HL-60 (cell line): ENCODE measurements at regions not wholly inside any gene's neighbourhood (a gene's known extent, or its start where the extent isn't known, plus 50 kb on each side); places are given as distances from the start of the nearest gene placed in this dataset.
A peak's percentile ranks its signal among the peaks of the same experiment; 100 is the strongest.

Experiments
- DNase-seq, 2 experiments: peaks; one replicate each; pipeline ENCODE4 v3.0.0-alpha.2; 2010 to 2020; ENCODE audit warnings: low read depth in 1 of 2, low spot score in 1 of 2
- H3K27ac ChIP-seq: fragments of 250-450 bp; sonication (Bioruptor Pico); replicated peaks from 2 replicates; pipeline ENCODE4 v1.5.1; 2020; ENCODE audit warnings: mild to moderate bottlenecking, moderate library complexity
- H3K27me3 ChIP-seq: fragments of 250-450 bp; sonication (Bioruptor Pico); 2 replicates; pipeline ENCODE4 v1.5.1; 2021; ENCODE audit warnings: mild to moderate bottlenecking, moderate library complexity; ENCODE audit not compliant: insufficient read depth, poor library complexity, severe bottlenecking
- H3K4me3 ChIP-seq: replicated peaks from 2 replicates; pipeline ENCODE4 v1.5.1; 2011; ENCODE audit warnings: mild to moderate bottlenecking, control low read depth, low read length; ENCODE audit not compliant: insufficient read depth
- CTCF ChIP-seq: IDR thresholded peaks from one replicate; pipeline ENCODE4 v1.5.1; 2011; ENCODE audit warnings: low read length, control low read depth, inconsistent platforms; ENCODE audit not compliant: insufficient read depth
- GABPA ChIP-seq: IDR thresholded peaks from 2 replicates; pipeline ENCODE4 v1.6.1; 2012; ENCODE audit warnings: low read depth
- POLR2AphosphoS5 ChIP-seq: IDR thresholded peaks from 2 replicates; pipeline ENCODE4 v1.6.1; 2012; ENCODE audit warnings: low read depth
- REST ChIP-seq: IDR thresholded peaks from 2 replicates; pipeline ENCODE4 v1.6.1; 2012; ENCODE audit warnings: low read depth; ENCODE audit not compliant: insufficient replicate concordance
- SPI1 ChIP-seq: IDR thresholded peaks from 2 replicates; pipeline ENCODE4 v1.6.1; 2012; ENCODE audit warnings: low read depth, mild to moderate bottlenecking, borderline replicate concordance

- Histone ChIP-seq H3K27me3 (no peaks in the 10 kb centered on the region), H3K27ac (no peak overlapping the region), H3K4me3 (no peak overlapping the region)
- TF ChIP-seq REST, result no peak
- no peak for TF ChIP-seq GABPA
- no peak for TF ChIP-seq POLR2AphosphoS5
- no peak for TF ChIP-seq SPI1
- no peak for TF ChIP-seq CTCF
- DNase-seq, result no peak
Measured at GRCh38 chr6:74834967-74835366, 370.9 kb downstream of the COL12A1 start.

GRCh38 chr6:74826263-74826662, 379.6 kb downstream of the COL12A1 start:
- peak; percentile 50; the same call in 1 of the 2 replicates for TF ChIP-seq SPI1
- TF ChIP-seq GABPA, result no peak
- DNase-seq, result no peak
- Histone ChIP-seq H3K4me3 (no peak overlapping the region), H3K27me3 (no peaks in the 10 kb centered on the region), H3K27ac (no peak overlapping the region)

- TF ChIP-seq POLR2AphosphoS5 (no peak), REST (no peak), SPI1 (no peak), GABPA (no peak), CTCF (no peak)
- no peaks in the 10 kb centered on the region for H3K27me3 ChIP-seq
- no peak for DNase-seq
- no peak overlapping the region for H3K4me3 ChIP-seq
- H3K27ac ChIP-seq, result no peak overlapping the region
Measured at GRCh38 chr6:74814440-74814839, 391.4 kb downstream of the COL12A1 start.

- H3K27me3 ChIP-seq, result no peaks in the 10 kb centered on the region
- no peak overlapping the region for H3K4me3 ChIP-seq
- TF ChIP-seq SPI1 (no peak), POLR2AphosphoS5 (no peak), GABPA (no peak), CTCF (no peak), REST (no peak)
- no peak overlapping the region for H3K27ac ChIP-seq
- DNase-seq, result no peak
Measured at GRCh38 chr6:74807674-74808073, 398.2 kb downstream of the COL12A1 start.
